CD4-positive, alpha-beta T cell (primary cell): ENCODE measurements at regions not wholly inside any gene's neighbourhood (a gene's known extent, or its start where the extent isn't known, plus 50 kb on each side); places are given as distances from the start of the nearest gene placed in this dataset.

Experiments used
- ATAC-seq: fragments of 200-7000 bp; cut with Tn5 transposase; one replicate; pipeline ENCODE4 v1.10.0; 2022; ENCODE audit warnings: mild to moderate bottlenecking; ENCODE audit not compliant: poor library complexity
- CTCF ChIA-PET: fragments of 350-600 bp; sonication (Branson Sonifier 250); formaldehyde crosslinking; loops from one replicate; lab custom pipeline; 2021; ENCODE audit warnings: antibody characterized with exemption, inconsistent platforms; lab: Charles Lee
- POLR2A ChIA-PET: fragments of 350-600 bp; sonication (Branson Sonifier 250); formaldehyde crosslinking; loops from one replicate; lab custom pipeline; 2021; ENCODE audit warnings: antibody characterized with exemption, inconsistent platforms; lab: Charles Lee
- DNase-seq, 14 experiments: peaks; one replicate each; pipeline ENCODE4 v3.0.0-alpha.2; 2013 to 2020; ENCODE audit warnings: mixed read lengths in 2 of 14
- H3K27ac ChIP-seq, 2 donors: one replicate each; pipeline versions ENCODE4 v1.5.1 to v1.7.0; 2013; ENCODE audit warnings: low read length in 2 of 2, low read depth in 1 of 2, mild to moderate bottlenecking in 1 of 2
- H3K27me3 ChIP-seq, 2 experiments: 1 replicate in 1 of 2; 2 replicates in 1 of 2; pipeline versions ENCODE4 v1.6.1 to v1.7.0; 2013; ENCODE audit warnings: low read length in 2 of 2, control low read depth in 1 of 2, mild to moderate bottlenecking in 1 of 2, moderate library complexity in 1 of 2; ENCODE audit not compliant: insufficient read depth in 2 of 2, control insufficient read depth in 1 of 2
- H3K36me3 ChIP-seq: one replicate; pipeline ENCODE4 v1.6.1; 2013; ENCODE audit warnings: low read length, control low read depth; ENCODE audit not compliant: insufficient read depth
- H3K4me1 ChIP-seq: one replicate; pipeline ENCODE4 v1.6.1; 2013; ENCODE audit warnings: low read length, control low read depth; ENCODE audit not compliant: insufficient read depth
- H3K4me3 ChIP-seq: one replicate; pipeline ENCODE4 v1.5.1; 2013; ENCODE audit warnings: mild to moderate bottlenecking, low read length, moderate library complexity
- H3K9me3 ChIP-seq, 2 experiments: 1 replicate in 1 of 2; 2 replicates in 1 of 2; pipeline versions ENCODE4 v1.6.1 to v1.7.0; 2013; ENCODE audit warnings: low read length in 2 of 2, mild to moderate bottlenecking in 2 of 2, control low read depth in 1 of 2, moderate library complexity in 1 of 2; ENCODE audit not compliant: control insufficient read depth in 1 of 2, insufficient read depth in 1 of 2
- H3K27ac Mint-ChIP-seq: one replicate; pipeline ENCODE4 v1.8.0; 2020; ENCODE audit warnings: mixed read lengths
- H3K27me3 Mint-ChIP-seq: one replicate; pipeline ENCODE4 v1.8.0; 2021; ENCODE audit warnings: mixed read lengths
- H3K36me3 Mint-ChIP-seq: one replicate; pipeline ENCODE4 v1.8.0; 2021; ENCODE audit warnings: low read depth, mixed read lengths
- H3K4me1 Mint-ChIP-seq: one replicate; pipeline ENCODE4 v1.8.0; 2021; ENCODE audit warnings: low read depth, mixed read lengths
- H3K4me3 Mint-ChIP-seq: one replicate; pipeline ENCODE4 v1.8.0; 2020; ENCODE audit warnings: mild to moderate bottlenecking, mixed read lengths
- H3K9me3 Mint-ChIP-seq: one replicate; pipeline ENCODE4 v1.8.0; 2020; ENCODE audit warnings: mixed read lengths
- CTCF ChIP-seq: fragments of 200-600 bp; IDR thresholded peaks from one replicate; pipeline ENCODE4 v1.8.0; 2022; ENCODE audit warnings: antibody characterized with exemption, mild to moderate bottlenecking
- intact Hi-C, 2 experiments: fragments of 100-400 bp; cut with DNase I in 1 of 2; cut with micrococcal nuclease in 1 of 2; formaldehyde crosslinking; loops; one replicate each; pipeline versions ENCODE4 v1.15.1 to v1.9.0; 2023 to 2025; cut with DNase I, micrococcal nuclease

- H3K27me3 ChIP-seq = peaks cover 0 to 10% of the 10 kb centered on the region in 2 experiments
- TF ChIP-seq CTCF = no peak
- H3K36me3 ChIP-seq = no peaks in the 10 kb centered on the region
- ATAC-seq (no peak), DNase-seq (no peak)
- H3K27ac Mint-ChIP-seq = no peak overlapping the region
- peaks cover 12% of the 10 kb centered on the region for H3K27me3 Mint-ChIP-seq
- H3K36me3 Mint-ChIP-seq = no peaks in the 10 kb centered on the region
- H3K4me1 Mint-ChIP-seq = no peaks in the 10 kb centered on the region
- ChIA-PET CTCF (interaction anchor here (1.1 kb wide), 1 partner anchor 51 kb away, joined by 3 read pairs; no protein-coding TSS in a partner anchor), POLR2A (no interaction called here)
- H3K9me3 ChIP-seq = no peaks in the 10 kb centered on the region
- H3K9me3 Mint-ChIP-seq = no peaks in the 10 kb centered on the region
- intact Hi-C loops = no loop called here
- H3K4me3 Mint-ChIP-seq = no peak overlapping the region
- H3K4me3 ChIP-seq = no peak overlapping the region
- no peak overlapping the region for H3K27ac ChIP-seq
- H3K4me1 ChIP-seq = no peaks in the 10 kb centered on the region
These were observed 693.5 kb downstream of the ARHGAP15 start for GRCh38 chr2:143822736-143823135.

- no peaks in the 10 kb centered on the region for H3K9me3 ChIP-seq
- POLR2A ChIA-PET = no interaction called here
- H3K4me1 ChIP-seq = no peaks in the 10 kb centered on the region
- no peak overlapping the region for H3K27ac ChIP-seq
- TF ChIP-seq CTCF = no peak
- no peak overlapping the region for H3K4me3 ChIP-seq
- no peak overlapping the region for H3K4me3 Mint-ChIP-seq
- peaks cover 12% of the 10 kb centered on the region for H3K27me3 Mint-ChIP-seq
- no peaks in the 10 kb centered on the region for H3K36me3 ChIP-seq
- no peak overlapping the region for H3K27ac Mint-ChIP-seq
- H3K9me3 Mint-ChIP-seq = no peaks in the 10 kb centered on the region
- H3K36me3 Mint-ChIP-seq = no peaks in the 10 kb centered on the region
- CTCF ChIA-PET = no interaction called here
- DNase-seq = no peak
- intact Hi-C loops = no loop called here
- ATAC-seq = no peak
- H3K4me1 Mint-ChIP-seq = no peaks in the 10 kb centered on the region
- H3K27me3 ChIP-seq = peaks cover 0 to 10% of the 10 kb centered on the region in 2 experiments
These were observed 690.5 kb downstream of the ARHGAP15 start for GRCh38 chr2:143819764-143820163.

- Mint-ChIP-seq H3K4me3 (no peak overlapping the region), H3K4me1 (no peaks in the 10 kb centered on the region), H3K36me3 (no peaks in the 10 kb centered on the region), H3K9me3 (no peaks in the 10 kb centered on the region), H3K27me3 (peaks cover 12% of the 10 kb centered on the region), H3K27ac (no peak overlapping the region)
- ATAC-seq (no peak), DNase-seq (no peak)
- H3K4me1 ChIP-seq = no peaks in the 10 kb centered on the region
- ChIA-PET POLR2A (no interaction called here), CTCF (no interaction called here)
- intact Hi-C loops = no loop called here
- H3K27me3 ChIP-seq = peaks cover 0 to 10% of the 10 kb centered on the region in 2 experiments
- H3K36me3 ChIP-seq = no peaks in the 10 kb centered on the region
- H3K9me3 ChIP-seq = no peaks in the 10 kb centered on the region
- TF ChIP-seq CTCF = no peak
- no peak overlapping the region for H3K4me3 ChIP-seq
- H3K27ac ChIP-seq = no peak overlapping the region
These were observed 690.0 kb downstream of the ARHGAP15 start for GRCh38 chr2:143819190-143819735.
